ENCODE measurements at regions not wholly inside any gene's neighbourhood (a gene's known extent, or its start where the extent isn't known, plus 50 kb on each side); places are given as distances from the start of the nearest gene placed in this dataset.

DNA sequence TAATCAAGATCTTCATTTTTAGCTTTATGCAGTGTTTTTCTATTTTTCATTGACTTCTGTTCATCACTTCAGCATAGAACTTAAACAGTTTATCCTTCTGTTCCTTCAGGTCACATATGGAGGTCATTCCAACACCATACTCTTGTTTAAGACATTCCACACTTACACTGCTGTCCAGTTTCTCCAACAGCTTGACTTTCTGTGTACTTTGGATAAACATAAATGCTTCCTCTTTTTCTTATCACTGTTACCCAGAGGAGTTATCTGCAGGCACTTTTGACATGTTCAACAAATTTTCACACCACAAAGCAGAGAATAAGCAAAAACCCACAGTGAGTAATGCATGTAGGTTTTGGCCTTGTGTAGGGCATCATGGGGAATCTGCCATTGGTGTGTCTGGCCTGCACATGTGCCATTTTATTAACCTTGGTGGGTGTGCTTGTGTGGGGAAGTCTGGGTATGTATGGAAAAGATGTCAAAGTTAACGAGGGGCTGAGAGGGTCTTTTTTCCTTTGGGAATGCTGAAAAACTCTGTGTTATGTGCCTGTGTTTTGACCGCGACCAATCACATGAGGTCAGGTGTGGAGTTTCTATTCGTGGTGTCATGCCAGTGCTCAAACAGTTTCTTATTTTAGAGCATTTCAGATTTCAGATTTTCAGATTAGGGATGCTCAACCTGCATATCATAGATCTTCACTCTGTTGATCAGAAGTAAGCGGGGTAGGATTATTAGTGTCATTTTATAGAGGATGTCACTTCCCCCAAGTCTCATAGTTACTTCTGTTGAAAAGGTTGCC is 53.9 kb upstream of the ACVR1 start (continued):
- TF ChIP-seq, protein P1, sequence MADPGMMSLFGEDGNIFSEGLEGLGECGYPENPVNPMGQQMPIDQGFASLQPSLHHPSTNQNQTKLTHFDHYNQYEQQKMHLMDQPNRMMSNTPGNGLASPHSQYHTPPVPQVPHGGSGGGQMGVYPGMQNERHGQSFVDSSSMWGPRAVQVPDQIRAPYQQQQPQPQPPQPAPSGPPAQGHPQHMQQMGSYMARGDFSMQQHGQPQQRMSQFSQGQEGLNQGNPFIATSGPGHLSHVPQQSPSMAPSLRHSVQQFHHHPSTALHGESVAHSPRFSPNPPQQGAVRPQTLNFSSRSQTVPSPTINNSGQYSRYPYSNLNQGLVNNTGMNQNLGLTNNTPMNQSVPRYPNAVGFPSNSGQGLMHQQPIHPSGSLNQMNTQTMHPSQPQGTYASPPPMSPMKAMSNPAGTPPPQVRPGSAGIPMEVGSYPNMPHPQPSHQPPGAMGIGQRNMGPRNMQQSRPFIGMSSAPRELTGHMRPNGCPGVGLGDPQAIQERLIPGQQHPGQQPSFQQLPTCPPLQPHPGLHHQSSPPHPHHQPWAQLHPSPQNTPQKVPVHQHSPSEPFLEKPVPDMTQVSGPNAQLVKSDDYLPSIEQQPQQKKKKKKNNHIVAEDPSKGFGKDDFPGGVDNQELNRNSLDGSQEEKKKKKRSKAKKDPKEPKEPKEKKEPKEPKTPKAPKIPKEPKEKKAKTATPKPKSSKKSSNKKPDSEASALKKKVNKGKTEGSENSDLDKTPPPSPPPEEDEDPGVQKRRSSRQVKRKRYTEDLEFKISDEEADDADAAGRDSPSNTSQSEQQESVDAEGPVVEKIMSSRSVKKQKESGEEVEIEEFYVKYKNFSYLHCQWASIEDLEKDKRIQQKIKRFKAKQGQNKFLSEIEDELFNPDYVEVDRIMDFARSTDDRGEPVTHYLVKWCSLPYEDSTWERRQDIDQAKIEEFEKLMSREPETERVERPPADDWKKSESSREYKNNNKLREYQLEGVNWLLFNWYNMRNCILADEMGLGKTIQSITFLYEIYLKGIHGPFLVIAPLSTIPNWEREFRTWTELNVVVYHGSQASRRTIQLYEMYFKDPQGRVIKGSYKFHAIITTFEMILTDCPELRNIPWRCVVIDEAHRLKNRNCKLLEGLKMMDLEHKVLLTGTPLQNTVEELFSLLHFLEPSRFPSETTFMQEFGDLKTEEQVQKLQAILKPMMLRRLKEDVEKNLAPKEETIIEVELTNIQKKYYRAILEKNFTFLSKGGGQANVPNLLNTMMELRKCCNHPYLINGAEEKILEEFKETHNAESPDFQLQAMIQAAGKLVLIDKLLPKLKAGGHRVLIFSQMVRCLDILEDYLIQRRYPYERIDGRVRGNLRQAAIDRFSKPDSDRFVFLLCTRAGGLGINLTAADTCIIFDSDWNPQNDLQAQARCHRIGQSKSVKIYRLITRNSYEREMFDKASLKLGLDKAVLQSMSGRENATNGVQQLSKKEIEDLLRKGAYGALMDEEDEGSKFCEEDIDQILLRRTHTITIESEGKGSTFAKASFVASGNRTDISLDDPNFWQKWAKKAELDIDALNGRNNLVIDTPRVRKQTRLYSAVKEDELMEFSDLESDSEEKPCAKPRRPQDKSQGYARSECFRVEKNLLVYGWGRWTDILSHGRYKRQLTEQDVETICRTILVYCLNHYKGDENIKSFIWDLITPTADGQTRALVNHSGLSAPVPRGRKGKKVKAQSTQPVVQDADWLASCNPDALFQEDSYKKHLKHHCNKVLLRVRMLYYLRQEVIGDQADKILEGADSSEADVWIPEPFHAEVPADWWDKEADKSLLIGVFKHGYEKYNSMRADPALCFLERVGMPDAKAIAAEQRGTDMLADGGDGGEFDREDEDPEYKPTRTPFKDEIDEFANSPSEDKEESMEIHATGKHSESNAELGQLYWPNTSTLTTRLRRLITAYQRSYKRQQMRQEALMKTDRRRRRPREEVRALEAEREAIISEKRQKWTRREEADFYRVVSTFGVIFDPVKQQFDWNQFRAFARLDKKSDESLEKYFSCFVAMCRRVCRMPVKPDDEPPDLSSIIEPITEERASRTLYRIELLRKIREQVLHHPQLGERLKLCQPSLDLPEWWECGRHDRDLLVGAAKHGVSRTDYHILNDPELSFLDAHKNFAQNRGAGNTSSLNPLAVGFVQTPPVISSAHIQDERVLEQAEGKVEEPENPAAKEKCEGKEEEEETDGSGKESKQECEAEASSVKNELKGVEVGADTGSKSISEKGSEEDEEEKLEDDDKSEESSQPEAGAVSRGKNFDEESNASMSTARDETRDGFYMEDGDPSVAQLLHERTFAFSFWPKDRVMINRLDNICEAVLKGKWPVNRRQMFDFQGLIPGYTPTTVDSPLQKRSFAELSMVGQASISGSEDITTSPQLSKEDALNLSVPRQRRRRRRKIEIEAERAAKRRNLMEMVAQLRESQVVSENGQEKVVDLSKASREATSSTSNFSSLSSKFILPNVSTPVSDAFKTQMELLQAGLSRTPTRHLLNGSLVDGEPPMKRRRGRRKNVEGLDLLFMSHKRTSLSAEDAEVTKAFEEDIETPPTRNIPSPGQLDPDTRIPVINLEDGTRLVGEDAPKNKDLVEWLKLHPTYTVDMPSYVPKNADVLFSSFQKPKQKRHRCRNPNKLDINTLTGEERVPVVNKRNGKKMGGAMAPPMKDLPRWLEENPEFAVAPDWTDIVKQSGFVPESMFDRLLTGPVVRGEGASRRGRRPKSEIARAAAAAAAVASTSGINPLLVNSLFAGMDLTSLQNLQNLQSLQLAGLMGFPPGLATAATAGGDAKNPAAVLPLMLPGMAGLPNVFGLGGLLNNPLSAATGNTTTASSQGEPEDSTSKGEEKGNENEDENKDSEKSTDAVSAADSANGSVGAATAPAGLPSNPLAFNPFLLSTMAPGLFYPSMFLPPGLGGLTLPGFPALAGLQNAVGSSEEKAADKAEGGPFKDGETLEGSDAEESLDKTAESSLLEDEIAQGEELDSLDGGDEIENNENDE (IDR thresholded peaks at IDR 0.05; ENCODE audit: insufficient replicate concordance, low read length) = no peak

All from H1 (cell line).